Left forelimb (tissue), 1 donor: ENCODE measurements at regions not wholly inside any gene's neighbourhood (a gene's known extent, or its start where the extent isn't known, plus 50 kb on each side); places are given as distances from the start of the nearest gene placed in this dataset.

Experiments
- DNase-seq: peaks from one replicate; pipeline ENCODE4 v3.0.0-alpha.2; 2018; ENCODE audit warnings: low spot score

DNA sequence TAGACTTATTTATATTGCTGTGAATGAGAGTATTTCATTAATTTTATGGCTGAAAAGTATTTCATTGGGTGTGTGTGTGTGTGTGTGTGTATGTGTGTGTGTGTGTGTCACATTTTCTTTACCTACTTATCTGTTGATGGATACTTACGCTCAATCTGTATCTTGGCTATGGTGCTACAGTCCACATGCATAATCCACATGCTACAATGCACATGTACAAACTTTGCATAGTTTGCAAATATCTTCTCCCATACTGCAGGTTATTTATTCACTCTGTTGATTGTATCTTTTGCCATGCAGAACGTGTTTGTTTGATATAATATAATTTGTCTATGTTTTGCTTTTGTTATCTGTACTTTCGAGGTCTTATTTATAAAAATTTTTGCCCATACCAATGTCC is 167.8 kb downstream of the RAB28 start:
- no peak for DNase-seq

DNA sequence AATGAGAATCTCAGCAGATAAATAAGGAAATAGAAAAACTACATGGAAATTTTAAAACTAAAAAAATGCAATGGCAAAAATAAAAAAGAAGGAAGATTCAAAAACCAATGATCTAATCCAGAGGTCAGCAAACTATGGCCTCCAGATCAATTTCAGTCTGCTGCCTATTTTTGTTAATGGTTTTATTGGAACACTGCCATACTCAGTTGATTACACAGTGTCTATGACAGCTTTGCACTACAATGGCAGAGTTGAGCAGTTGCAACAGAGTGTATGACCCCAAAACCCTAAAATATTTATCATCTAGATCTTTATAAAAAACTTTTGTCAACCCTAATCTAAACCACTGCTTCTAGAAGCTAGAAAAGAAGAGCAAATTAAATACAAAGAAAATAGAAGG is 170.3 kb downstream of the RAB28 start:
- no peak for DNase-seq

DNA sequence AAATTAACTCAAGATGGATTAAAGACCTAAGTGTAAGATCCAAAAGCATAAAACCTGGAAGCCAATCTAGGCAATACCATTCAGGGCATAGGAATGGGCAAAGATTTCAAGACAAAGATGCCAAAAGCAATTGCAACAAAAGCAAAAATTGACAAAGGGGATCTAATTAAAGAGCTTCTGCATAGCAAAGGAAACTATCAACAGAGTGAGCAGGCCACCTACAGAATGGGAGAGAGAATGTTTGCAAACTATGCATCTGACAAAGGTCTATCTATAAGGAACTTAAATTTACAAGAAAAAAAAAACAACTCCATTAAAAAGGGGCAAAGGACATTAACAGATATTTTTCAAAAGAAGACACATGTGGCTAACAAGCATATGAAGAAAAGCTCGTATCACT is 171.9 kb downstream of the RAB28 start:
- DNase-seq: no peak

DNA sequence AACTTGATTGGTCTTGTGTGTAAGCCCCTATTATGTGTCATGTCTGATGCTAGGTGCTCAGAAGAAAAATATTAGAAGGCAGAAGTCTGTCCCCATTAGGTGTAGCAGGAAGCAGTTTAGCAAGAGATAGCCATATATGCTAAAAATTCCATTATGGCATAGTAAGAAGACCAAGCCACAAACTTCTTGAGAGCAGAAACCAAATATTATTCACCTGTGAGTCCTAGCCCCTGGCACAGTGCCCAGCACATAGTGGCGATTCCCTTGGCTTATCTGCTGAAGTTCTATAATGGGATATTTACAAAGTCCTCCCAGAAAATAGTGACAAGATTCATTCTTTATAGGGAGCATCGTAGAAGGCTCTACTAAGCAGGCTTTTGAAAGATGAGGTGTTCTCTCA is 174.4 kb downstream of the RAB28 start:
- no peak for DNase-seq

DNA sequence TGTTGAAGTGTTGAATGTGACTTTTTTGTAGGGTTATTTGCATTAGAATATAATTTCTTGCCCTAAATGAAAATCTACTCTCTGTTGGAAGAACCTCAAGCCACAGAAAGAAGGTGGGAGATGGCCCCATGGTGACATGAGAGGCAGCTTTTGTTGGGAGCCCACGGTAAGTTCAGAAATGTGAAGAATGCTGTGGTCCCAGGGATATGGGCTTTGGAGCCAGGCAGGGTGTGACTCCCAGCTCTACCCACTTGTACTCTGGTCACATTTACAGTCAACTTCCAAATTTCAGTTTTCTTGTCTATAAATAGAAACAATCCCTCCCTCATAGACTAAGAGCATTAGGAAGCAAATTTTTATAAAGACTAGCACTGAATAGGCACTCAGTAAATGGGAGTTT is 177.8 kb downstream of the RAB28 start:
- DNase-seq: no peak

DNA sequence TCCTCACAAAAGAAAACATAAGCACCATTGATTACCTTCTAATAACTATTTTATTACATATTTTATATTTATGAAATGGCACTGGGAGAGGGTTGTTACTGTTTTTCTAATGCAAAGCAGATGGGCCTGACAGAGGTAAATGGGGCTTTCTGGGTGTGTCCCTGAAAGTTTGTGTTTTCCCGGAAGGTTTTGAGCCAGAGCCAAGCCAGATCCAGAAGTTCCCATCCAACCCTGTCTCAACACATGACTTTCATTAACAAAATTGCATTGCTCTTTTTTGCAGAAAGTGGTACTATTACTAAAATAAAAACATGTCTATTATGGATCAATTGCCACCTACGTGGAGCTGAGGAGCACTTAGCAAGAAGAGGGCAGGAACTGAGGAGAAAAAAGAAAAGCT is 181.3 kb downstream of the RAB28 start:
- no peak for DNase-seq

DNA sequence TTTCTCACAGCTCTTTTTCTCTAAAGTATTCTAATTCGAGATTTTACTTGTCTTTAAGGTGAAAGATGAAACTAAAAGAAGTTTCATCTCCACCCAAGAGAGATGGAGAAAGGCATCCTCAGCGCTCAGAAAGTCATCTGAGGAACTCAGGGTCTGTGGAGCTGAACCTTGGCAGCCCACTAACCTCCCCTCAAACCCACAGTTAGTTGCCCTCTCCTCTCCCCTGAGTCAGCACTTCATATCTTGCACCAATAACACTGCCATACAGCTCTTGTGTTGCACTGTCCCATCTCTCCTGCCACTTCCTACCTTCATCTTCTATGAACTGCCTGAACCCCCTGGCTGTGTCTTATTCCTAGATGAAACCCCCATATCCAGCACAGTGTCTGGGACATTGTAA is 184.8 kb downstream of the RAB28 start:
- no peak for DNase-seq

DNA sequence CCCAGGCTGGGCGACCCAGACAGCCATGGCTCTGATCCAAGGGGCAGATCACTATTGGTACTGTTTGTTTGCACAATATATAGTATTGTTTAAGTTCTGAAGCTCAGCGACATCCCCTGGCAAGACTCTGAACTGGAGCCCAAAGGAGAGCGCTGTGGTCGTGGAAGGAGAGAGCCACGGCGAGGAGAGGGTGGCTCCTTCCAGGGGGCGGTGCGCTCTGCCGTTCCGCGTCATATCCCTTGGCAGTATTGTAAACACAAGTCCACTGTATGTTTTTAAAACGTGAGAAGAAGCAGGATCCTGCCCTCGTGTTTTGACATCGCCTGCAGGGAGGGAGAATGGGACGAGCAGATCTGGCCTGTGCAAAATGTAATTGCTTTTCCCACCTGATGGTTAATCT is 185.5 kb downstream of the RAB28 start:
- DNase-seq: no peak

DNA sequence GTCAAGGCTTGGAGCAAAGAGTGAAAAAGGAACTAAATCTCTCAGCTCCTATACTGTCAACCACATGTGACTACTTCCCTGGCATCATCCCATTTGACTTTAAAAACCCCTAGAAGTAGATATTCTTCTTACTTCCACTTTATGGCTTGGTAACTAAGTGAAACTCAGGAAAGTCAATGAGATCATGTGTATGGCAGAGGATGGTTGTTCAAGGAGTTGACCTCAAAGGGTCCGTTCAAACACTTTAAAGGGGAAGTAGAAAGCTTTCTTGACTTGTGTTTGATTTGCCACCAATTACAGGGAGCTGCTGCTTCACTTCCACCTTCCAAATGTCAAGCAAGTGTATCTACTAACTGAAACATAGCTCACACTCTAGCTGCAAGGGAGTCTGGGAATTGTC is 187.2 kb downstream of the RAB28 start:
- DNase-seq: no peak

DNA sequence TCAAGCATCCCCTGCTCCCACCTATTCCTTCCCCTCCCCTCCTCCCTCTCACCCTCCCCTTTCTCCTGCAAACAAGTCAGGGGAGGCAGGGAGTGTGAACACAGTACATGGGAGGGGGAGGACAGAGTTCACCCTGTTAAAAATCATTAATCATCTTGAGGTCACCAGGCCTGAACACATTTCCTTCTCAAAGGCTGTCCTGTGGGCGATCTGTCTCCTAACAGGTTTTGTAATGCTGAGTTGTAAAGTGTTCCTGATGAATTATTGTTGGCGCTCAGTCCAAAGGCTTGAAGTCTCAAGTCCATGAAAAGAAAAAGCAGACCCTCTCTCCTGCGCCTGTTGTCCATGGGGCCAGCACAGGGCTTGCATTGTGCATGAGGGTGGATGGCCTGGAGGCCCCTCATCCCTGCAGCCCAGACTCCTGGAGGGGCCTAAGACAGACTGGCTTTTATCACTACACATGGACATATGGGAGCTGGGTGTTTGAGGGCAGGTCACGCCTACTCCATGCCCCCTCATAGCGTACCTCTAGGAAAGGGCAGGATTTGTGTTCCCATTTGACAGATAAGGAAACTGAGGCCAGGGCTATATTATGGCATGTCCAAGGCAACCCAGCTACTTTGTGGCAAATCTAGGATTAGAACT is 189.1 kb downstream of the RAB28 start:
- no peak for DNase-seq

DNA sequence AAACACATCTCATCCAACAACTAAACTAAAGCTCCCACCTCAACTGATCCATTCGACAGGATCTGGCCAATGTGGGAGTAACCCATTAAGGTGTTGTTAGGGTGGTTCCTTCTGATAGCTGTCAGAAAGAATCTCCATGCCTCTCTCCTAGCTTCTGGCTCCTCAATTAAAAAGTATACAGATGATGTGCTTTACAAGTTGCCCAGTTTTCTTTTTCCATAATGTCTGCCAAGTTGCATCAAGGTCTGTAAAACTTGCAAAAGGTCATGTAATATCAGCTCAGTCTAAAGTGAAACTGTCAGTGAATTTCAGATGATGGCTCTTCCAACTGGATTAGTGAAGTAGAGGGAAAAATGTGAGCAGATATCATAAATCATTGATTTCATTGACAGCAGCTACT is 191.8 kb downstream of the RAB28 start:
- DNase-seq: no peak

DNA sequence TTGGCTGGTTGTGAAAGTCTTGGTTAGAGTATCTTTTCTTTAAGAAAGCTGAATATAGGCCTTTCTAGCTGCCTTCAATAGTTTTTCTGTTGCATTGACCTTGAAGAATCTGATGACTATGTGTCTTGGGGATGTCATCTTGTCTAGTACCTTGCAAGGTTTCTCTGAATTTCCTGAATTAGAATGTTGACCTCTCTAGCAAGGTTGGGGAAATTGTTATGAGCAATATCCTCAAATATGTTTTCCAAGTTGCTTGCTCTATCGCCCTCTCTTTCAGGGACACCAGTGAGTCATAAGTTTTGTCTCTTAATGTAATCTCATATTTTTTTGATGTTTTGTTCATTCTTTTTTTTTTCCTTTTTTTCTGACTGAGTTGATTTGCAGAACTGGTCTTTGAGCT is 194.7 kb downstream of the RAB28 start:
- no peak for DNase-seq

DNA sequence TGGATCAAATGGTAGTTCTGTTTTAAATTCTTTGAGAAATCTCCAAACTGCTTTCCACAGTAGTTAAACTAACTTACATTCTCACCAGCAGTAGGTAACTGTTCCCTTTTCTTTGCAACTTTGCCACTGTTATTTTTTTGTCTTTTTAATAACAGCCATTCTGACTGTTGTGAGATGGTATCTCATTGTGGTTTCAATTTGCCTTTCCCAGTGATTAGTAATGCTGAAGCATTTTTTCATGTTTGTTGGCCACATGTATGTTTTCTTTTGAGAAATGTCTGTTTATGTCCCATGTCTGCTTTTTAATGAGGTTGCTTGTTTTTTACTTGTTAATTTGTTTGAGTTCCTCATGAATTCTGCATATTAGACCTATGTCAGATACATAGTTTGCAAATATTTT is 198.8 kb downstream of the RAB28 start:
- no peak for DNase-seq

DNA sequence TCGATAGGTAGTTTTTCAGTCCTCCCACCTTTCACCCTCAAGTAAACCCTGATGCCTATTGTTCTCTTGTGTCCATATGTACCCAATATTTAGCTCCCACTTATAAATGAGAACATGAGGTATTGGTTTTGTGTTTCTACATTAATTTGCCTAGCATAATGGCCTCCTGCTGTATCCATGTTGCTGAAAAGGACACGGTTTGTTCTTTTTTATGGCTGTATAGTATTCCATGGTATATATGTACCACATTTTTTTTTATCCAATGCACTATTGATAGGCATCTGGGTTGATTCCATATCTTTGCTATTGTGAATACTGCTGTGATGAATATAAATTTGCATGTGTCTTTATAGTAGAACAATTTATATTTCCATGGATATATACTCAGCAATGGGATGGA is 199.2 kb downstream of the RAB28 start:
- DNase-seq: no peak

DNA sequence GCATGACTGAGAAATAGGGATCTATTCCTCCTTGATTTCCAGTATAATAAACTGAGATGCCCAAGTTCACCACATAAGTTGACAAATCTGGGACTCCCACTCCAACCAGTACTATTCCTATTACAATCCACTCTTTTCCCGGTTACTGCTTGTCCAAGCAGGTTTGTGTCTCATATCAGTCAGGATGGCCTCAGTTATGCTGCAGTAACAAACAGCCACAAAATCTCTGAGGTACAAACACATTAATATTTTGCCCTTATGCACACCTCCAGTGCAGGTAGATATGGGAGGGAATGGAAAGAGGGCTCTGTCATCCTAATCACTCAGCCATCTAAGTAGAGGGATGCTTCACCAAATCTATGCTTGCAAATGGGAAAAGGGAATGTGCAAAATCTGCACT is 207.8 kb downstream of the RAB28 start:
- DNase-seq: no peak

DNA sequence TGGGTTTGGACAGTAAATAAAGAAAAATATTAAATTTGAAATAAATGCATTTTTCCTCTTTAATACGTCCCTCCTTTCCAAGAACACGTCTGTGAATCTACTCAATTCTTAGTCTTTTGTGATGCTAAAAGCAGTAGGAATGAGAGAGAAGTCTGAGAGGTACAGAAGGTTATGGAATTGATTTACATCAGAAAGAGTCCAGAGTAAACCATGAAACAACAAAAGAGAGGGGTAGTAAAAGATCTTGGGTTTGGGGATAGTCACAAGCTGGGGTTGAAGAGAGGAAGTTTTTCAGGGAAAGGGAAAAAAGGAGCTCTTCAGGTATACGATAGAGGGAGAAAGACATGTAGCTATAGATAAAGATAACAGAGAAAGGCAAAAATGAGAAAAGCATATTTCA is 215.4 kb downstream of the RAB28 start:
- no peak for DNase-seq

DNA sequence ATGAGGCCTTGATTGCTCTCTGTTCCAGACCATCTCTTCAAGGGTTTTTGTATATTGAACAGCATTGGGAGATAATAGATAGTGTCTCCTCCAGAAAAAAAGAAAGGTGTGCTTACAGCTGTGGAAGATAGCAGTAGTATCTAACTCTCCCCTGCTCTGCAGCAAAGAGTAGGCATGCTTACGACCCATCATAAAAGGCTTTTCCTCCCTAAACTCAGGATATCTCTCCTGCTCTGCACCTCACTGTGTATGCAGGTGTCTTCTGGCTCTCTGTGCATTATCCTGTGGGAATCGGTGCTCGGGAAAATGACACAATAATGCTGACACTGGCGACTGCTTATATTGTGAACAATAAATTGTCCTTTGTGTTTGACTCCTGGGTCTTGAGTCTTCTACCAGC is 216.0 kb downstream of the RAB28 start:
- no peak for DNase-seq

DNA sequence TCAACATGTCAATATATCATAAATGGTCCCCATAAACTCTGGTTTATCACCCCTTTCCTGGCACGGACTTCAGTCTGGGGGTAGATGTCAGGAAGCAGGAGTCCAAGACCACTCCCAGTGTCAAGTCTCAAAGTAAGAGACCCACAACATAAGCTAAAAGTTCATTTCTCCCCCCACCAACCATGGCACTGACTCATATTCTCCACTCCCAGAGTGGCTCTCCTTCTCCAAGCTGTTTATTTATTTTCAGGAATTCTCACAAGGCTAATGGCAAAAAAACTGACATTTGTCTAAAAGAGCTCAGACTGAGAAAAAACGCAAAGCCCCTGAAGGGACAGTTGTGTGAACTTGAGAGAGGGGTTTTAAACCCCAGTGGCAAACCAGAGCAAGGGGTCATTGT is 217.0 kb downstream of the RAB28 start:
- DNase-seq: no peak

DNA sequence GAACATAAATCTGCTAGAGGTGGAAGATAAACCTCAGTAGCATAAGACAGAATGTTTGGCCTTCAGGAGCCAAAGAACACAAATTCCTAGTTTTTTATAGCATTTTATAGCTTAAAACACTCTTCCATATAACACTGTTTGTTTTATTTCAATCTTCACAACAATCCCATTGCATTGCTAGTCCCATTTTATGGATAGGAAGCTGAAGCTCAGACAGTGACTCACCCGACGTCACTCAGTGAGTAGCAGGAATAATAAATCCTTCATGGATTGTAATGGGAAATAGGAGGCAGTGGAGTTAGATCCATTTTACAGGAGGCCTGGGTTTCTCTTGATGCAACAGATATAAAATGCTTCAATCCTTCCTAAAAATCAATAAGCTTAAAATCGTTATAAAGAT is 217.5 kb downstream of the RAB28 start:
- no peak for DNase-seq

DNA sequence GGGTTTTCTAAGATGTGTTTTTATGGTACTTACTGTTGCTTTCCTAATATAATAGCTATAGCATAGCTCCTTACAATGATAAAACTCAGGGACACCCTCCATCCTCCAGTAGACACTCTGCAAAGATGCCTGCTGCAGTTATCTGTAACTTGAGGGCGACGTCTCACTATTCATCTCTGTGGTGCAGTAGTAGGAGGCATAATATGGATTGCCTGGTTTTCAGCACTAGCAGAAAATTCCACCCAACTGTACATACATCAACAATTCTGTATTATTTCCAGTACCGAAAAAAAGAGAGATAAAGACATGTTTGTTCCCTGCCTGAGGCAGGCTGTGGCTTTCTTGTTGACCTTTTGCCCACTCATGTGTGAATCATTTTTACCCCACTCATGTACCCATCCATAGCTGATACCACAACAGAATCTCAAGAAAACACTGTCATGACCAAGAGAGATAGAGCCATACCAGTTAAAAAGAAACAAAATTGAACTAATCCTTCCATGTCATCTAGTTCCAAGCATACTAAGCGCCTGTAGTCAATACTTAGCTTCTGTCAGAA is 220.1 kb downstream of the RAB28 start:
- DNase-seq: no peak

DNA sequence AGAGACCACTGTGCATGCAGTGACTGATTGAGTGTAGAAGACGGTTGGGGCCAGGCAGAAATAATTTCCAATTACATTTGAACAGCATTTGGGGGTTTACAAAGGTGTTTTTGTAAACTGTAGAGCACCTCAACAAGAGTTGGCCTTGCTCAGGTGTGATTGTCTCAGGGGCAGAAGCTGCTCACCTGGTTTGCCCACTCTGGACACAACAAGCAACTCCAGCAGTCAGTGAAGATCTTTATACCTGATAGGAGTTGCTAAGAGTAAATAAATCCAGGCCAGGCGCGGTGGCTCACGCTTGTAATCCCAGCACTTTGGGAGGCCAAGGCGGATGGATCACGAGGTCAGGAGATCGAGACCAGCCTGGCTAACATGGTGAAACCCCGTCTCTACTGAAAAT is 221.3 kb downstream of the RAB28 start:
- no peak for DNase-seq

DNA sequence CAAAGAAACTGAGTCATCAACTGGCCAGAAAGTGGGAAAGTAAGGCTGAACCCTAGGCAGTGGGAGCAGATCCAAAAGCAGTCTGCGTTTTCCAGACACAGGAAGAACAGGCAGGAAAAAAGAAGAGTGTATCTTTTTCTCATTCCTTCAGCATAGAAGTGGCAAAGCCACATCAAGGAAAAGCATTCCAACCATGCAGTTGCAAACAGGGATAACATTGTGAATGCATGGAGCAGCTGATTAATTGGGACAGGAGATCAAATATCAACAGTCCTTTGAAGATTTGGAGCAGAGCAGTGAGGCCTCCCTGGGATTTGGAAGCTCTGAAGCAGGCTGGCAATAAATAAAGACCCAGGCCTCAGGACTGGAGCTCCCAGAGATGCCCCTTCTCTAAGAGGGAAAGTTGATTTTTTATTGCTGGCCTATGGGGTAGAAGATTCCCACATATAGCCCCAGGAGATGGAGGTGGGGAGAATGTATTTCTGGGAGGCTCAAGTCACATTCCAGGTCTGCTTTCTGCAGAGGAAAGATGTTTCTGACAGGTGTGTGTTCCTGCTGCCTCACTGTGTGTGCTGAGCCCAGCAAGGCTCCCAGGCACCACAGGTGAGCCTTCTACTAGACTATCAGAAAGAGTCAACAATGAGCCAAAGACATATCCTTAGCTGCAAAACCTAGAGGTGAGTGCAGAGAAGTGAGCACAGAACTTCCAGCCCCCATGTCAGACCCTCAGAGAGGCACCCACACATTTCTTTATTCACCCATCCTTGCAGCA is 222.5 kb downstream of the RAB28 start:
- no peak for DNase-seq

DNA sequence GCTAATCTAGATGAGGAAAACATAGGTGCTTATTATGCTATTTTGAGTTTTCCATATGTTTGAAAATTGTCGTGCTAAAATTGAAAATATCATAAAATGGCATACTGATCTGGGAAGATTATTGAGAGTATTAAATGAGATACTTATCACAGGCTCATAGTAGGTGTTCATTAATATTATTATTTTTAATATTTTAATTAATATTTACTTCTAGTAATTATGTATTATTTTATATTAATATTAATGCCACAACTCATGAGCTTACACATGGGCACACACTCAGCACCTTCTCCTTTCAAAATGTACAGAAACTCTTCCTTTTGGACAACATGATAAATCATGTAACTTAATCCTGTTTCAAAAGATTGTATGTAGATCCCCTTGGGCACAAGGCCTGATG is 223.6 kb downstream of the RAB28 start:
- DNase-seq: no peak

DNA sequence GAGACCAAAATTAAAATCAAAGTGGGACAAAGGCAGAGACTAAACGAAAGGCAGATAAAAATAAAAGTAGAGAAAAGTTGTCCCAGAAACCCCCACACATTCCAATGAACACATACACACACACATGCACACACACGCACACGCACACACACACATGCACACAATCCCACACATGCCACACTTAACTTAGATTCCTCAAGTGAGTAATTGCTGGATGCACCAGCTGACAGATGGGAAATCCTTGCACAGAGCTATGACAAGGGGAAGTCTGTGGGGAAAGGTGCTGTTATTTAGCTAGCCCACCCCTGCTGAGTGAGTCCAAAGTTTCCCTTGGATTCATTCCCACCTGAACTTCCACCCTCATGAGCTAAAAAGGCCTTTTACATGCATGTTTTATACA is 233.9 kb downstream of the RAB28 start:
- DNase-seq: no peak
